Kidney glomerular epithelial cell (primary cell): ENCODE measurements at regions not wholly inside any gene's neighbourhood (a gene's known extent, or its start where the extent isn't known, plus 50 kb on each side); places are given as distances from the start of the nearest gene placed in this dataset.

ENCODE experiments used
- DNase-seq: peaks from one replicate; lab custom pipeline; 2025; lab: John Stamatoyannopoulos, UW

DNA sequence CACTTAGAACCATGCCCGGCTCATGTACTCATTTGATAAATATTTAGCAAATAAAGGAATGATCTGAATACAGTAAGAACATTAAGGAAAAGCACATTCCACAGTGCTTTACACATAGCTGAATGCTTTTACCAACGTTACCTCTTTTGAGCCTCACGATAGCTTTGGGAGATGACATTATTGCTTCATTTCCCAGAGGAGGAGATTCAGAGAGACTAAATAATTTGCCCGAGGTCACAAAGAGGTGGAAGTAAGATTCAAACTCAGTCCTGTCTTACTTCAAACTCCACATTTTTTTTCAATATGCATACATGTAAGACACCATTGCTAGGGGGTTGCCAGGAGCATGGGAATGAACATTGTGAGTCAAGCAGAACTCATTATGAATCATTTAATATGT, 538.5 kb downstream of the BCOR start:
- no peak for DNase-seq

DNA sequence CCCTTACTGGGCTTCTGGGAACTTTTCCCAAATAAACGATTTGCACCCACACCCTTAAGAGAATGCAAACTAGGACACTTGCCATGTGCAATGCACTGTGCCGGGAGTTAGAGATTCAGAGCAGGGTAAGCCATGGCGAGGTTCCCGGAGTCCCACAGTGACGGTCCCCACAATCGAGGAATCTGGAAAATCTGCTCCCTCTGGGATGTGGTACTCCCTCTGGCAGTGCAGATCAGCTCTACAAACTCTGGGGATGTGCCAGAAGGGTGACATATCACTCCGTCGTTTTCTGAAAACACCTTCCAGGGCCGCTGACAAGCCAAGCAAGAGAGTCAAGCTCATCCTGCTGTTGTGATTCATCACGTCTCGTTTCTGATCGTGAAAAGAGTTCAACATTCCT, 537.5 kb downstream of the BCOR start:
- DNase-seq: no peak

DNA sequence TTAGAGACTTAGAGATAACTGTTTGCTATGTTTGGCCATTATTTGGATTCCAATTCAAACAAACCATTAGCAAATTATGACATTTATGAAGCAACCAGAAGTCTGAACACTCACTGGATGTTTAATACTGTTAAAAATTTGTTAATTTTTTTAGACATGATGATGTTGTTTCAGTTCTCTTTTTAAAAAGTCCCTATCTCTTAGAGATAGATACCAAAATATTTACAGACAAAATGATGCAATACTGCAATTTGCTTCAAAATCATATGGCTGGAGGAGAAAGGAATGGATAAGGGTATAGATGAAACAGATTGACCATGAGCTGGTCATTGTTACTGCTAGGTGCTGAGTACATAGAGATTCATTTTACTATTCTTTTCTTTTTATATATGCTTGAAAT, 534.6 kb downstream of the BCOR start:
- DNase-seq: no peak

DNA sequence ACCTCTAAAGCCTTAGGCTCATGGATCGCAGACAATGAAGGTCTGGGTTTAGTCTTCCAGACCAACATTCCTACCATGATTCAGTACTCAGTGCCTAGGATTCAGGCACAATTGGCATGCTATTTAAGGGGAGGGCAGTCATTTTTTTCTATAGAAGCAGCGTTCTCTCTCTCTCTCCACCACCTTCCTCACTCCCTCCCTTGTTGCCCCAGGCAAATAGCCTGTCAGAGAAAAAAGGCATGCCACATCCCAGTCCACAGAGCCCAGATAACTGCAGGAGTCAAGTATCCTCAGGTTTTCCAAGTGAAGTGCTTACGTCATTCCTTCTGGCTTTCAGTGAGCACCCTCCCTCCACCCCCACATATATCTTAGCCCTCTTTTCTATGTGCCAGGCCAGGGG, 533.0 kb downstream of the BCOR start:
- no peak for DNase-seq

DNA sequence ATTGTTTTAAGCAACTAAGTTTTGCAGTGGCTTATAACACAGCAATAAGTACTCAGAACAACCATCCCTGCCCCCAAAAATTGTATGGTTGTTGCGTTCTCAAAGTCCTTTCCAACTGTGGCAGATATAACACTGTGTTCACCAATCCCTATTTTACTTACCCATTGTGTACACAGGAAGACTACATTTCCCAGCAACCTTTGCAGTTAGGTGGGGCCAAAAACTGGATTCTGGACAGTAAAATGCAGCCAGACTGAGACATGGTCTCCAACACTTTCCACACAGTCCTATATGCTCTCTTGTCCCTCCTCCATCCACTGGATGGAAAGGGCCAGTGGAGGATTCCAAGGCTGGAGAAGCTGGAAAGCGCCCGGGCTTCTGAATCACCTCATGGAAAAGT, 523.6 kb downstream of the BCOR start:
- DNase-seq: no peak

DNA sequence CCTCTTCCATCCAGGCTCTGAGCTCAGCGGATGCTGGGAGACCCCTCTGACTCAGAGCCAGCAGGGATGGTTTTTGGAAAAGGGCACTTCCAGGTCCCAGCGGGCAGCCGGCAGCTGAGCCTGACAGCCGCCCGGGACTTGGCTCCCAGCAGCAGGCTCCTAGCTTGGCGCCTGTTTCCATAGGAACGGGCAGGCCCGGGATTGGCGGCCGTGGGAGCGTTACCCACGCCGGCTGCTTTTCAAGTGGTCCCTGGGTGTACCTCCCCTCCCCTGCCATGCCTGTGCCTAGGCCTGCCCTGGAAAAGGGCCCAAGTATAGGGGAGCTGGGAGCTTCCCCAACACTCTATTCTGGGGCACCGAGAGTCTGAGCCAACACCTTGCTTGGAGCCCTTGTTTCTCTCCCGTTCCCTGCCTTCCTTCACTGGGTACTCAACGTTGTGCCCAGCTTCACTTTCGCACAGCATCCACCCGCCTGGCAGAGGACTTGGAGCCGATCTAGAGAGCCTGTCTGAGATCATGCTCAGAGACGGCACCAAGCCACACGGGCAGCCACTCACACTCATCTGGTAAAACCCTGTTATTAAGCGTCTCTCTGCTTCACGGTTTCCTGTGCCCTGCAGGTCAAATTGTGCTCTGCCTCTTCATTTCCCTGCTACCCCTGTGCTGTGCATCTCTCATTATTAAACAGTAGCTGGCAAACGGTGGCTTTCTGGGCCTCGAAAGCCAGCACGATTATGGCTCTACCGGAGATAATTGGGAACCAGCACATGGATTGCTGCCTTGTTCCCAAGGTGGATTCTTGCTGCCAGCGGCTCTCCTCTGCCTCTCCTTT, 521.5 kb downstream of the BCOR start:
- no peak for DNase-seq

DNA sequence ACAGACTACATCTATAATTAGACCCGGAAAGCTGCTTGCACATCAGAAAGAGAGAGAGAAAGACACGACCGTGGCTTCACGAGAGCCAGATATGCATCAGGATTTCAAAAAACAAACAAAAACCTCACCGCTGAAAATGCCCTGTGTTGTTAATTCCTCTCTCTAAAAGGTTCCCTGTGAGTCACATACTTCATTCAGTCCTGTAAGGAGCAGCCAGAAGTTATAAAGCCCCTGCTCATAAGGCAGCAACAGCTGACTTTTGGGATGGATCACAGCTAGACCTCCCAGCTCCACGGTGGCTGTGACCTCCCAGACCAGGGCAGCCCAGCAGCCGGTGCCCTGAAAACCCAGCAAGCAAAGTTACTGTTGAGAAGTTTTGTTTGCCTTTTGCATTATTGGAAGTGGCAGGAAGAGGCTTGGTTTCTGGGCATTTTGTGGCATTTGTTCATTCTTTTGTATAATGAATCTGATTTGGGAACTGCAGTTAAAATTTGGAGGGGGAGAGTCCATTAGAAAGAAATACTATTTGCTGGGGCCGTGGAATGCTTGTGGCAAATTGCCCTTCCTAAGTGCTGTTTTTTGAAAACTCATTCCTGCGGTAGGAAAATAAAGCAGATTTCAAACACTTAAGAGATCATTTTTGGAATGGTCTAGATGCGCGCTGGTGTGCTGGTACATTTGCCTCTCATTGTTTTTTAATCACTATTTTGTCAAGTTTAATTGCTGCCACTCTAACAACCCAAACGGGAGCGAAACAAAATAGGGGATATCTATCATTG, 520.4 kb downstream of the BCOR start:
- no peak for DNase-seq

DNA sequence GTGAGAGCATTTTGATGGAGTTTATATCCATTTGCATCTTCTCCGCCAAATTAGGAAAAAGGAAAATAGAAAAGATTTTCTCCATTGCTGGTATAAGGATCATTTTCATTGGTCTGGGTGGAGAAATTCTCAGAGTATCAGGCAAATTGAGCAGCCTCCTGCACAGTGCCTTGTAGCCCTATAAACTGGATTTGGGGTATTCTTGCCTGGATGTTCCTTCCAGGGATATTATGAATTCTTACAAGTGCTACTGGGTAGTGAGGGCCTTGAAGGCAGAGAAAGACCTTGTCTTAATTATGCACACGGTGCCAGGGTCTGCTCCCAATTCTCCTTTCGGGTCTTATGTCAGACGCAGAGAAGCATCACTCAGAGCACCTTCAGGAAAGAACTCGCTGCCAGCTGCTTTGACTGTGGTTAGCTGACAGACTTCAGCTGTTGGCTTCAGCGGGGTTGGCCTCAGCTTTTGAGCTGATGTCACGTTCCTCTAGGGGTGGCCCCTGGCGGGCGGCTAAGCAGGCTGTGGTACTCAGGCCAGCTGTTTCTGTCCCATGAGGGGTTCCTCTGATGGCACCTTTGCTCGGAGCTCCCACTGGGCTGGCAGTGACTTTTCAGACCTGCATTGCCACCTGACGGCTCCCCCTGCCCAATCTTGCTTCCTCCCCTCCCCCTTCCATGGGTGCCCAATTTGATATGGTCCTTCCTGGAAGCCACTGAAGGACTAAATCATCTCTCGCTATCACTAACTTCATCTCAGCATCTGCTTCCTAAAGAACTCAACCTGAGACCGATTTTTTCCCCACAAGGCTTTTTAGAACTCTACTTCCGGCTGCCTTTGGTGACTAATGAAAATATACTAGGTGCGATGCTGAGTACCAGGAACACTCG, 519.5 kb downstream of the BCOR start:
- no peak for DNase-seq

DNA sequence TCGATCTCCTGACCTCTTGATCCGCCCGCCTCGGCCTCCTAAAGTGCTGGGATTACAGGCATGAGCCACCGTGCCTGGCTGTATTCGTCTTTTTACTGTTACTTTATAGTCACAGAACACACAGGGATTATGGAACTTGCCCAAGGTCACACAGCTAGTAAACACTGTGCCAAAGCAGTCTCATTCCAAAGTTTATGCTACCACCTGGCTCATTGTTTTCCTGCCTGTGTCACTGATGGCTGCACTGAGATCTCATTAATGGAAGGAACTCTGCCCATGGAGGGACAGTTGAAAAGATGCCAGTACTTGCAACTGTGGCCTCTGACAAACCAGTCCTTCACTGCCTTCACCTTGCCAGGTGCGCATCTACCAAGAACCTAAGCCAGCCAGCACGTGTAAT, 517.7 kb downstream of the BCOR start:
- no peak for DNase-seq

DNA sequence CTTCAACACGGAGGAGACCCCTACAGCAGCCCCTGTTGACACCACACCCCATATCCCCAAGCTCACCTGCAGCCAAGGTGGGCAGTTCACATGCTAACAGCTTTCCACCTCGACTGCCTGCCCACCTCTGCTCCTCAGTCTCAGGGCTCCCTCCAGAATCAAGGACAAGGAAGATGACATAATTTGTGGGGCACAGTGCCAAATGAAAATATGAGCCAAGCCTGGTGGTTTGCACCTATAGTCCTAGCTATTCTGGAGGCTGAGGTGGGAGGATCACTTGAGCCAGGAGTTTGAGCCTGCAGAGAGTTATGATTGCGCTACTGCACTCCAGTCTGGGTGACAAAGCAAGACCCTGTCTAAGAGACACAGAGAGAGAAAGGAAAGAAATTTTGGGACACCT, 516.3 kb downstream of the BCOR start:
- DNase-seq: no peak

DNA sequence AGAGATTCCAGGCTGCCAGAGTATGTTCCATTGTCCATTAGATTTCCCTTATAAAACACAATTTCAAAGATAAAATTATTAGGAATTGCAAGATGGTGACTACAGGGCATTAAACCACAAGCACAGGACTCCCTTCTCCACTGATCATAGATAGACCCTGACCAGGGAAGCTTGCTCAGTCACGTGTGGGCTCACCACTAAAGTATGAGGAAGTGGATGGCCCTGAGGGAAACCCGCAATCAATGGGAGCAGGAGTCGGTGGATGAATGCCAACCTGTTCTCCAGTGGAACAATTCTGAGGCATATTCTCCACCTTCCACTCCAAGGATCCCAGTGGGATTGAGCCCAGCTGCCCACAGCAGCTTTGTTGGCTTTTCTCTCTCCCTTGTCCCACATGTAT, 515.7 kb downstream of the BCOR start:
- peak; percentile 2 for DNase-seq

DNA sequence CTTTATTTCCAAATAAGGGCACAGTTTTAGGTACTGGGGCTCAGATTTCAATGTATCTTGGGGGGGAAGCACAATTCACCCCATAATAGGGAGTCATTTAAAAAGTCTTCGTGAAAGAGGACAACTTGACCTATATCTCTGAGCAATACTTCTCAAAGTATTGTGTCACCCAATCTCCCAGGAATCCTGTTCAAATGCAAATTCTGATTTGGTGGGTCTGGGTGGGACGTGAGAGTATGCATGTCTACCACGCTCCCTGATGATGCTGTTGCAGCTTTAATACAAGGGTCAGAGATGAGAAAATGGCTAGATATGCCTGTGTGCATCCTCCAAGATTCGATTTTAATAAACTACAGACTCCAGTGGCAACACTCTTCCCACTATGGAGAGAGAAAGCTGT, 514.8 kb downstream of the BCOR start:
- no peak for DNase-seq

DNA sequence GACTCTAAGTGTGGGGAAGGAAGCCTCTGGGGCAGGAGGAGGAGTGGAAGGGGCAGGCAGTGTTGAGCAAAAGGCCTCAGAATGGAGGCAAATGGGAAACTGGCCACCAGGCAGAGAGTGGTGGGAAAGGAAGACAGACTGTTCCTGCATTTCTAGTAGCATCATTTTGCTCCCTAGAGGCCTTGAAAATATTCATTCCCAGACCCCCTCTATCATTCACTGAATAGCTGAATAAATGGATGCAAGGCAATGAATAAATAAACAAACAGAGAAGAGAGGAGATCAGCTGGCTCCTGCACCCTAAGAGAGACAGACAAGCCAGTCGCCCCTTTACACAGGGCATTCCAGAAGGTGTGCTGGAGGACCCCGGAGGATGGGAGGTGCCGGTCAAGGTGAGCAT, 511.9 kb downstream of the BCOR start:
- no peak for DNase-seq

DNA sequence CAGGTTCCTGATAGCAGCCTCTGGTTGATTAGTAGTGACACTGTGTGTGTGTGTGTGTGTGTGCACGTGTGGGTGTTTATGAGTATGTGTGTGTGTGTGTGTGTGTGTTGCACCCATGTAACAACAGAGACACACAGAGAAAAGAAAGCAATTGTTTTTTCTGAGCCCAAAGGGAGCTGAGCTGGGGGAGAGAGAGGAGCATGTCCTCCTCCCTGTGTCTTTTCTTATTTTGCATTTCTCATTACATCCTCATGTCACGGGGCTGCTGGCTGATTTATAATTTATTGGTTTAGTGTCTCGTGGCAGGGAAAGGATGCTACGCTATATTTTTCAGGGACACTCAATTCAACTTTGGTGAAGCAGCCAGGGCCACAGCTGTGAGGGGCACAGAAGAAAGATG, 511.4 kb downstream of the BCOR start:
- no peak for DNase-seq

DNA sequence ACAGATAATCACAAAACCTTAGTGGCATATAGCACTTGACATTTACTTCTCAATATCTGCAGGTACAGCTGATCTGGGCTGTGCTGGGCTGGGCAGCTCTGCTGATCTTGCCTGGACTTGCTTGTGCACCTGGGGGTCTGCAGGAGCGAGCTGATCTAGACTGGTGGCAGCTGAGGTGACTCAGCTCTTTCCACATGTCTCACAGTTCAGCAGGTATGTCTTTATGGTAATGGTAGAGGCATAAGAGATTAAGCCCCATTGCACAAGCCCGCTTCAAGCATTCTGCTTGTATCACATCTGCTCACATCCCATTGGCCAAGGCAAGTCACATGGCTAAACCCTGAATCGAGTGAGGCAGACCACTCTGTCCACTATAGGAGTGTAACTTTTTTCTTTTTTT, 506.7 kb downstream of the BCOR start:
- no peak for DNase-seq

DNA sequence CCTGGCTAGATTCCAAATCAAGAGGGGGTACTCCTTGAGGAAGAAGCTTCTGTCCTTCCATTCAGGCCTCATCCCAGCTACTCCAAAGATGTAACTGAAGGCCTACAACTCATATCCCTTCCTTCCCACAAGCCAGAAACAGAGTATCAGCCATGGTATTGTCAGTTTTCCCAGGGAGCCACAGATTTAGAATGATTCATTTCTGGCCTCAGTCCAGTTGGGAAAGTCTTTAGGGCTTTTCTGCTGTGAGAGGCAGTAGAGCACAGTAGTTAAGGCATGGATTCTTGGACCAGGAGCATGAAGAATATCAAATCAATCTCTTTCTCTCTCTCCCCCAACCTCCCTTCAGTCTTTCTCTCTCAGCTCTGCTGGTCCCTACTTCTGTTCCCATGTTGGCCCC, 505.0 kb downstream of the BCOR start:
- DNase-seq: no peak

DNA sequence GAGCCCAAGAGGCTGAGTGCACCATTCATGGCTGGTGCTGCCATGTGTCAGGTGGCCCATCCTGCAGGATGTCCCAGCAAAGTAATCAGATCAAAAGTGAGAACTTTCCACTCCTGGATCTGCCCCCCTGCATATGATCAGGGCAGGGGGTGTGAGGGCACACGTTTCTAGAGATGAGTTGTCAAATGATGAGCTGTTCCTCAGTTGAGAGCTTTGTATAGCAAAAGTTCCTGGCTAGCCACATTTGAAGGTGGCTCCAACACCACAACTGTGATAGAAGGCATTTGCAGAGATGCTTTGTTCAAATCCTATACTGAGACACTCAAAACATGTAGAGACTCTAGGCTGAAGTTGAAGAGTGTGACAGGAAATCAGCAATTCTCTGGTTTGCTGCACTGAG, 501.8 kb downstream of the BCOR start:
- no peak for DNase-seq

DNA sequence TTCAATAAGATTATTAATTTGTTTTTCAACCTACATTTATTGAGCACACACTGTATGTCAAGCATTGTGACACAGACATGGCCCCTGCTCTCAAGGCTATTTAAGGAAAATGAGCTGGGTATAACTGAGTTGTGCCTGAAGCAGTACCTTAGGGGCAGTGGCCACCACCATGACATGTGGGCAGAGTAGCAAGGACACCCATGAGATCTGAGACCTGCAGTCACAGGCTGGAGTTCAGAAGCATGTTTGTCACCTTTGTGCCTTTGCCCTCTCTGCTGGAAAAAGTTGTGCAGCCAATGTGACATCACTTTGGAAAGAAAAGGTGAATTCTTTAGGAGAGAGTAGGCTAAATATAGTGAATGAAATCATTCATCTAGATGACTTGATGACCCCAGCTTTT, 501.3 kb downstream of the BCOR start:
- no peak for DNase-seq

DNA sequence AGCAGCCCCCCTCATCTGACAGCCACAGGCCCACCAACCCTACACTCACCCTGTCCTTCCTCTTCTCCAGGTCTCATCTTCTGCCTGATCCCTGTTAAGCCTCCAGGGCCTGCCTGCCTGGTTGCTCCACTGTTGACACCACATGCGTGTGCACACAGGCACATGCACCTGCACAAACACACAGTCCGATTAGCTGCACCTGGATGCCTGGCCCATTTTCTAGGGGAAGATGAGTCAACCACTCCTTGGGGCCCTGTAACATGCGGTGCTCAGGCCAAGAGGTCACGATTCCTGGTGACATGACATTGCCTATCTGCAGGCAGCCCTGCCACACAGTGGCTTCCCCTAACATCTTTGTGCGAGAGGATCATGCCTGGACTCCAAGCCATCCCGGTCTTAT, 498.4 kb downstream of the BCOR start:
- DNase-seq: no peak

DNA sequence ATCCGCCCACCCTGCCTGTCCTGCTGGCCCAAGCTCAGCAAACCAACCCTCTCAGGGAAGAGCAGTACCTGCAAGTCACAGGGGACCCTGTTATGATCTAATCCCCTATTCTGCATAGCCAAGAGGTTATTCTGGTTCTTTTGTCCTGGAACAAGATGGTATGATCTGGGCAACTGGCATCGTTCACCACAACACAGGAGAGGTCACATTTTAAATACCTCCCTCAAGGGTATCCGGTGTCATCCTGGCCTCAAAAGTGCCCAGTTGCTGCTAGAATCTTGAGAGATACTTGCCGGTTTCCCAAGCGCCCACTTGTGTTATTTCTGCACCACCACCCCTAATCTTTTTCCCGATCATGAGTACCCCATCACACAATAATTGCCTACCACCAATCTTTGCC, 497.5 kb downstream of the BCOR start:
- DNase-seq: no peak

DNA sequence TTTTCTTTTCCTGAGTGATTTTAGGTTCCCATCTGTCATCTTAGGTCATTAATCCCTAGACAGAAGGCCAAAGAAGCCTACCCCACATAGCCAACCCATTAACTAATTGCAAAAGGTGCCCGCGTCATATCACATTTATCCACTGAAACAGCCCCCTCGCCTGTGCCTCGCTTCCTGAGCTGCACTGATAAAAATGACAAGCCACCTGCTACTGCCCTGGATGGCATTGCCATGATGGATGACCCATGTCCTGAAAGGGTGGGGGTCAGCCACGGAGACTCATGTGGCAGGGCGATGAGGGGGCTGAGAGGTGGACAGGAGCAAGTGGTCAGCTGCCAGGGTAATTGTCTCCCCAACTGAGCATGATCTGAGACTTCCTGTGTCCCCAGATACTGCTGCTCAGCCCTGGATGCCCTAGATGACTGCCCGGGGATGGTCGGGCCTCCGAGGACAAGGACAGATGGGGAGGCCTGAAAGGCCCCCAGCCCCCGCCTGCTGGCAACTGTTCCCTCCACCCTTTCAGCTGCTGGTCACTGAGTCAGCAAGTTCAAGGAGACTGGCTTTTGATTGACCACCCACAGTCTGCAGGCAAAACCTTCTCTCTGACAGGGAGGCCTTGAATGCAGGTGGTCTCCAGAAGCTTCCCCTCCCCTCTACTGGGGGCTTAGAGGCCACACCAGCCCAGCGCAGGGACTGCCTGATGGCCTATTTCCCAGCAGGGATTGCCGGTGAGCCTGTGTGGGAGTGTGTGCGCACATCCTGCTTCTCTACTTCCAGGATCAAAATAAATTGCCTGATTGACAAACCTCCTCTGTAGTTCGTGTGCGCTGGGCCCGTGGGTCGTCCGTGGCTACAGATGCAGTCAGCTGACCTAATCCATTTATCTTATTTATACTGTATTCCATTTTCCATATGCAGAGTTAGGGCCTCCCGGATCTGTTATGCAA, 496.3 kb downstream of the BCOR start:
- no peak for DNase-seq

DNA sequence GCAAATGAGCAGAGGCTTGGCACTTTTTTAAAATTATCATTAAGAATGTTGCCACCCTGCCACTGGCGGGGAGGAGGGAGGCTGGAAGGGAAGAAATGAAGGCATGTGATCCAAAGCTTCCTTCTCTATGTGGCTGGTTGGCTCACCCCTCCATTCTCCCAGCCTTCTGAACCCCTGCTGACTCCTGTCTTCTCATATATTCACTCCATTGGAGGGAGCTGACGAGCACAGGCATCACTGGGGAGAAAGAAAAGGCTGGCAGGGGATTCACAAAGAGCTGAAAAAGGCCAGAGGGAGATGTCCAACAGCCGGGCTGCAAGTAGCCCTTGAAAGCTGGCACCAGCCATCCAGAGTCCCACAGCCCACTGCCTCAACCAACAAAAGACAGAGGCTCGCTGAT, 495.6 kb downstream of the BCOR start:
- DNase-seq: no peak
